Endothelial cell of umbilical vein (primary cell): ENCODE measurements at regions not wholly inside any gene's neighbourhood (a gene's known extent, or its start where the extent isn't known, plus 50 kb on each side); places are given as distances from the start of the nearest gene placed in this dataset.

ENCODE experiments used
- BruUV-seq: library from RNA; stranded (reverse); fragments of 400-500 nt; replicated peaks from 2 replicates; lab custom pipeline; 2021; lab: Mats Ljungman, UMichigan
- CTCF ChIA-PET: fragments of 300-600, 350-600 bp; sonication (Branson Sonifier 250); formaldehyde crosslinking; loops from one replicate; lab custom pipeline; 2021; ENCODE audit warnings: antibody characterized with exemption, inconsistent platforms; lab: Charles Lee
- POLR2A ChIA-PET: fragments of 300-600, 350-600 bp; sonication (Branson Sonifier 250); formaldehyde crosslinking; loops from one replicate; lab custom pipeline; 2021; ENCODE audit warnings: antibody characterized with exemption, inconsistent platforms; lab: Charles Lee
- DNase-seq: peaks from one replicate; pipeline ENCODE4 v3.0.0-alpha.2; 2011; ENCODE audit warnings: low read depth, low spot score
- FAIRE-seq: peaks from 2 replicates; lab custom pipeline; 2011; peaks lifted over from hg19 to GRCh38; lab: Jason Lieb, UNC
- H2AFZ ChIP-seq: 2 replicates; pipeline ENCODE4 v1.6.0; 2012; ENCODE audit warnings: low read depth, low read length, control low read depth, inconsistent platforms
- H3K27ac ChIP-seq: 2 replicates; pipeline ENCODE4 v1.5.1; 2011; ENCODE audit warnings: low read depth, mild to moderate bottlenecking, control low read depth, low read length, moderate library complexity; ENCODE audit not compliant: insufficient read depth
- H3K27me3 ChIP-seq, 2 experiments: 2 replicates each; pipeline versions ENCODE4 v1.6.0 to v1.6.1; 2011; ENCODE audit warnings: low read length in 2 of 2, mixed read lengths in 1 of 2; ENCODE audit not compliant: control insufficient read depth in 2 of 2, insufficient read depth in 2 of 2
- H3K36me3 ChIP-seq, 2 experiments: 2 replicates in 1 of 2; 3 replicates in 1 of 2; pipeline ENCODE4 v1.5.1; 2011; ENCODE audit warnings: low read length in 2 of 2, mild to moderate bottlenecking in 1 of 2, moderate library complexity in 1 of 2; ENCODE audit not compliant: control insufficient read depth in 2 of 2, insufficient read depth in 2 of 2; ENCODE audit errors: extremely low read depth in 1 of 2
- H3K4me1 ChIP-seq: 3 replicates; pipeline ENCODE4 v1.5.1; 2011; ENCODE audit warnings: mild to moderate bottlenecking, low read length; ENCODE audit not compliant: control insufficient read depth, insufficient read depth; ENCODE audit errors: extremely low read depth
- H3K4me2 ChIP-seq: 2 replicates; pipeline ENCODE4 v1.6.1; 2011; ENCODE audit warnings: low read length, control low read depth, mixed read lengths; ENCODE audit not compliant: insufficient read depth
- H3K4me3 ChIP-seq, 3 experiments: fragments of 200-600 bp in 1 of 3; sonication (generic), shearing (Covaris generic) in 1 of 3; replicated peaks in 1 of 3; 2 replicates each; pipeline ENCODE4 v1.5.1; 2011 to 2016; ENCODE audit warnings: control low read depth in 3 of 3, low read length in 3 of 3, mild to moderate bottlenecking in 2 of 3, inconsistent platforms in 1 of 3, low read depth in 1 of 3, moderate library complexity in 1 of 3; ENCODE audit not compliant: insufficient read depth in 1 of 3
- H3K79me2 ChIP-seq: 2 replicates; pipeline ENCODE4 v1.6.0; 2012; ENCODE audit warnings: low read length, inconsistent platforms; ENCODE audit not compliant: control insufficient read depth, insufficient read depth
- H3K9ac ChIP-seq: replicated peaks from 2 replicates; pipeline ENCODE3; 2011; ENCODE audit warnings: low read length, control low read depth; ENCODE audit not compliant: insufficient read depth; ENCODE audit errors: extremely low read depth
- H3K9me1 ChIP-seq: replicated peaks from 3 replicates; pipeline ENCODE4 v1.6.0; 2011; ENCODE audit warnings: mild to moderate bottlenecking, low read length; ENCODE audit not compliant: control insufficient read depth, insufficient read depth; ENCODE audit errors: extremely low read depth
- H3K9me3 ChIP-seq: replicated peaks from 2 replicates; pipeline ENCODE4 v1.5.1; 2012; ENCODE audit warnings: low read length, inconsistent platforms; ENCODE audit not compliant: control insufficient read depth, insufficient read depth
- H4K20me1 ChIP-seq: replicated peaks from 2 replicates; pipeline ENCODE3; 2011; ENCODE audit warnings: mild to moderate bottlenecking, low read length; ENCODE audit not compliant: control insufficient read depth, insufficient read depth; ENCODE audit errors: extremely low read depth
- CTCF ChIP-seq, 2 donors: IDR thresholded peaks; 1 replicate in 1 of 2; 2 replicates in 1 of 2; pipeline ENCODE4 v1.5.1; 2011; ENCODE audit warnings: low read length in 2 of 2, mild to moderate bottlenecking in 2 of 2, moderate library complexity in 2 of 2, control low read depth in 1 of 2, inconsistent platforms in 1 of 2, low read depth in 1 of 2; ENCODE audit not compliant: insufficient read depth in 1 of 2; ENCODE audit errors: extremely low read depth in 1 of 2
- EZH2 ChIP-seq: IDR thresholded peaks from 2 replicates; pipeline ENCODE4 v1.6.1; 2012; ENCODE audit warnings: borderline replicate concordance, low read depth, mild to moderate bottlenecking, moderate library complexity, low read length, inconsistent platforms; ENCODE audit not compliant: severe bottlenecking
- FOS ChIP-seq: IDR thresholded peaks from 2 replicates; pipeline ENCODE4 v1.6.1; 2011; ENCODE audit warnings: mild to moderate bottlenecking, low read length, moderate library complexity, borderline replicate concordance; ENCODE audit not compliant: insufficient read depth
- GATA2 ChIP-seq: IDR thresholded peaks from 2 replicates; pipeline ENCODE4 v1.7.0; 2011; ENCODE audit warnings: low read depth, mild to moderate bottlenecking, moderate library complexity, mixed read lengths, low read length; ENCODE audit not compliant: insufficient read length, insufficient read depth
- JUN ChIP-seq: IDR thresholded peaks from 2 replicates; pipeline ENCODE4 v1.6.1; 2011; ENCODE audit warnings: borderline replicate concordance, low read depth; ENCODE audit not compliant: insufficient read length, insufficient read depth
- MAX ChIP-seq: IDR thresholded peaks from 2 replicates; pipeline ENCODE4 v1.6.1; 2011; ENCODE audit not compliant: insufficient read depth, insufficient read length
- MYC ChIP-seq: IDR thresholded peaks from one replicate; pipeline ENCODE4 v1.6.1; 2011; ENCODE audit warnings: mild to moderate bottlenecking, low read depth, low read length
- POLR2A ChIP-seq: IDR thresholded peaks from 2 replicates; pipeline ENCODE4 v1.6.1; 2012; ENCODE audit warnings: low read depth, mild to moderate bottlenecking, control low read depth, low read length
- POLR2AphosphoS5 ChIP-seq: IDR thresholded peaks from 2 replicates; pipeline ENCODE4 v1.6.1; 2012; ENCODE audit warnings: low read depth, mild to moderate bottlenecking, control low read depth, low read length, moderate library complexity; ENCODE audit not compliant: insufficient read depth
- dilution Hi-C: fragments of 300-500 bp; cut with MboI; formaldehyde crosslinking; loops from one replicate; pipeline ENCODE4 v1.15.0; 2019; ENCODE audit warnings: low sequenced_read_pairs; ENCODE audit not compliant: extremely low pct_ligation_motif_present
- intact Hi-C: fragments of 100-400 bp; cut with micrococcal nuclease; formaldehyde crosslinking; loops from one replicate; pipeline ENCODE4 v1.10.0; 2022

- Histone ChIP-seq H3K4me3 (no peak overlapping the region), H3K9ac (no peak overlapping the region), H3K79me2 (no peaks in the 10 kb centered on the region), H3K36me3 (no peaks in the 10 kb centered on the region), H3K27ac (no peak overlapping the region), H3K9me1 (no peaks in the 10 kb centered on the region), H3K27me3 (no peaks in the 10 kb centered on the region), H2AFZ (no peak overlapping the region), H3K4me1 (no peaks in the 10 kb centered on the region), H4K20me1 (no peaks in the 10 kb centered on the region), H3K4me2 (no peak overlapping the region), H3K9me3 (no peaks in the 10 kb centered on the region)
- dilution Hi-C loops (no loop called here), intact Hi-C loops (no loop called here)
- POLR2A ChIA-PET, result no interaction called here
- BruUV-seq, result no TSS peak
- DNase-seq (no peak), FAIRE-seq (no peak)
- CTCF ChIA-PET, result no interaction called here
- no peak for TF ChIP-seq CTCF (IDR thresholded peaks at IDR 0.05; ENCODE audit: extremely low read depth in 1 of 2, insufficient read depth in 1 of 2, low read depth in 1 of 2, low read length in 2 of 2)
- TF ChIP-seq POLR2AphosphoS5, result no peak
- no peak for TF ChIP-seq EZH2
- TF ChIP-seq POLR2A, result no peak
- no peak for TF ChIP-seq JUN
- no peak for TF ChIP-seq MYC
- no peak for TF ChIP-seq FOS
Observed at GRCh38 chr9:115675834-115676233, 477.8 kb upstream of the PAPPA start.

- no peak overlapping the region for H3K9ac ChIP-seq
- ChIA-PET POLR2A (no interaction called here), CTCF (no interaction called here)
- no peaks in the 10 kb centered on the region for H3K27me3 ChIP-seq
- intact Hi-C loops (no loop called here), dilution Hi-C loops (no loop called here)
- H3K9me1 ChIP-seq, result no peaks in the 10 kb centered on the region
- DNase-seq (no peak), FAIRE-seq (no peak)
- no peak overlapping the region for H3K27ac ChIP-seq
- H3K9me3 ChIP-seq, result no peaks in the 10 kb centered on the region
- no peak overlapping the region for H3K4me3 ChIP-seq
- H3K4me1 ChIP-seq, result no peaks in the 10 kb centered on the region
- no peak overlapping the region for H3K4me2 ChIP-seq
- H3K79me2 ChIP-seq, result no peaks in the 10 kb centered on the region
- no peak overlapping the region for H2AFZ ChIP-seq
- TF ChIP-seq POLR2A, result no peak
- TF ChIP-seq POLR2AphosphoS5, result no peak
- TF ChIP-seq MYC, result no peak
- no peak for TF ChIP-seq CTCF (IDR thresholded peaks at IDR 0.05; ENCODE audit: extremely low read depth in 1 of 2, insufficient read depth in 1 of 2, low read depth in 1 of 2, low read length in 2 of 2)
- TF ChIP-seq FOS, result no peak
- no peak for TF ChIP-seq EZH2
- TF ChIP-seq GATA2, result no peak
- TF ChIP-seq JUN, result no peak
- TF ChIP-seq MAX, result no peak
- no peaks in the 10 kb centered on the region for H3K36me3 ChIP-seq
- BruUV-seq, result no TSS peak
- H4K20me1 ChIP-seq, result no peaks in the 10 kb centered on the region
Observed at GRCh38 chr9:115680231-115680630, 473.4 kb upstream of the PAPPA start.
